ENCODE measurements at regions not wholly inside any gene's neighbourhood (a gene's known extent, or its start where the extent isn't known, plus 50 kb on each side); places are given as distances from the start of the nearest gene placed in this dataset.

GRCh38 chr14:101635749-101636560, 74.7 kb downstream of the DIO3 start:
- no peak for TF ChIP-seq POLR2A (IDR thresholded peaks at IDR 0.05; ENCODE audit: low read depth)
- TF ChIP-seq CTCF (IDR thresholded peaks at IDR 0.05): no peak
- TF ChIP-seq EP300 (IDR thresholded peaks at IDR 0.05): no peak

All from esophagus muscularis mucosa (tissue), 4 donors.